Hepatocyte (in vitro differentiated cells): ENCODE measurements at regions not wholly inside any gene's neighbourhood (a gene's known extent, or its start where the extent isn't known, plus 50 kb on each side); places are given as distances from the start of the nearest gene placed in this dataset.

ENCODE experiments used
- DNase-seq: peaks from one replicate; pipeline ENCODE4 v3.0.0-alpha.2; 2016; ENCODE audit warnings: low spot score
- H2AFZ ChIP-seq: fragments of 200-600 bp; sonication (generic); 2 replicates; pipeline ENCODE4 v1.6.0; 2016; ENCODE audit warnings: antibody characterized with exemption, mild to moderate bottlenecking
- H3K27ac ChIP-seq: fragments of 200-600 bp; sonication (generic); 2 replicates; pipeline ENCODE4 v1.5.1; 2016; ENCODE audit warnings: mild to moderate bottlenecking
- H3K27me3 ChIP-seq: fragments of 200-600 bp; sonication (generic); 2 replicates; pipeline ENCODE4 v1.6.1; 2016
- H3K36me3 ChIP-seq: fragments of 200-600 bp; sonication (generic); replicated peaks from 2 replicates; pipeline ENCODE4 v1.5.1; 2016; ENCODE audit warnings: low read depth; ENCODE audit not compliant: insufficient read depth
- H3K4me1 ChIP-seq: fragments of 200-600 bp; sonication (generic); 2 replicates; pipeline ENCODE4 v1.5.1; 2016; ENCODE audit warnings: mild to moderate bottlenecking, moderate library complexity; ENCODE audit not compliant: insufficient read depth
- H3K4me2 ChIP-seq: fragments of 200-600 bp; sonication (generic); 2 replicates; pipeline ENCODE4 v1.6.0; 2016
- H3K4me3 ChIP-seq: fragments of 200-600 bp; sonication (generic); 2 replicates; pipeline ENCODE4 v1.5.1; 2016; ENCODE audit warnings: mild to moderate bottlenecking
- H3K79me2 ChIP-seq: fragments of 200-600 bp; sonication (generic); 2 replicates; pipeline ENCODE4 v1.6.0; 2017; ENCODE audit warnings: mild to moderate bottlenecking
- H3K9me2 ChIP-seq: fragments of 200-600 bp; sonication (generic); replicated peaks from 2 replicates; pipeline ENCODE4 v1.6.0; 2017; ENCODE audit warnings: mild to moderate bottlenecking; ENCODE audit not compliant: insufficient read depth
- H3K9me3 ChIP-seq: fragments of 200-600 bp; sonication (generic); 2 replicates; pipeline ENCODE4 v1.5.1; 2016; ENCODE audit warnings: low read depth, mild to moderate bottlenecking
- H4K20me1 ChIP-seq: fragments of 200-600 bp; sonication (generic); 2 replicates; pipeline ENCODE4 v1.6.0; 2016; ENCODE audit warnings: mild to moderate bottlenecking; ENCODE audit not compliant: insufficient read depth, poor library complexity, severe bottlenecking
- CTCF ChIP-seq: fragments of 200-600 bp; sonication (generic); IDR thresholded peaks from 2 replicates; pipeline ENCODE4 v1.5.1; 2016; ENCODE audit warnings: antibody characterized with exemption, mild to moderate bottlenecking; ENCODE audit not compliant: poor library complexity
- EZH2 ChIP-seq: fragments of 200-600 bp; sonication (generic); IDR thresholded peaks from 2 replicates; pipeline ENCODE4 v1.6.1; 2016; ENCODE audit warnings: antibody characterized with exemption, mild to moderate bottlenecking, borderline replicate concordance
- EZH2phosphoT487 ChIP-seq: fragments of 200-600 bp; sonication (generic); IDR thresholded peaks from one replicate; pipeline ENCODE4 v1.6.1; 2018; ENCODE audit warnings: antibody characterized with exemption, mild to moderate bottlenecking, low read depth, moderate library complexity; ENCODE audit not compliant: unreplicated experiment, severe bottlenecking
- WGBS: methylation state at CpG from one replicate; pipeline ENCODE4 v1.1.6; 2016; ENCODE audit warnings: low lambda C conversion rate; ENCODE audit errors: missing lambda C conversion rate; 5-methylcytosine and 5-hydroxymethylcytosine counted together

- no peak for DNase-seq
- no peak overlapping the region for H2AFZ ChIP-seq
- WGBS = 74% methylated on average over 3 of the region's 3 CpGs
These were observed 76.0 kb upstream of the CAV2 start for GRCh38 chr7:116423499-116423898.

GRCh38 chr7:116425647-116426209 is 73.8 kb upstream of the CAV2 start:
- Histone ChIP-seq H3K27ac (peak overlapping the region; percentile 1), H3K27me3 (no peaks in the 10 kb centered on the region), H2AFZ (no peak overlapping the region), H3K79me2 (no peaks in the 10 kb centered on the region), H3K36me3 (no peaks in the 10 kb centered on the region), H3K4me1 (no peaks in the 10 kb centered on the region), H3K9me2 (no peaks in the 10 kb centered on the region), H4K20me1 (no peaks in the 10 kb centered on the region), H3K4me3 (no peak overlapping the region), H3K4me2 (no peak overlapping the region), H3K9me3 (no peaks in the 10 kb centered on the region)
- TF ChIP-seq EZH2 = no peak
- TF ChIP-seq EZH2phosphoT487 = no peak
- TF ChIP-seq CTCF = no peak
- DNase-seq = no peak
- 73% methylated on average over 3 of the region's 3 CpGs for WGBS

More at GRCh38 chr7:116423499-116423898, 76.0 kb upstream of the CAV2 start:
- Histone ChIP-seq H3K36me3 (no peaks in the 10 kb centered on the region), H3K79me2 (no peaks in the 10 kb centered on the region), H3K4me3 (no peak overlapping the region), H3K27me3 (no peaks in the 10 kb centered on the region), H3K27ac (no peak overlapping the region), H4K20me1 (no peaks in the 10 kb centered on the region), H3K9me3 (no peaks in the 10 kb centered on the region), H3K9me2 (no peaks in the 10 kb centered on the region), H3K4me2 (no peak overlapping the region), H3K4me1 (no peaks in the 10 kb centered on the region)
- TF ChIP-seq EZH2 (no peak), EZH2phosphoT487 (no peak), CTCF (no peak)

GRCh38 chr7:116426428-116427156 is 72.9 kb upstream of the CAV2 start:
- peak; percentile 79 for DNase-seq
- H3K9me2 ChIP-seq = no peaks in the 10 kb centered on the region
- H2AFZ ChIP-seq = no peak overlapping the region
- H3K79me2 ChIP-seq = no peaks in the 10 kb centered on the region
- H3K36me3 ChIP-seq = no peaks in the 10 kb centered on the region
- H3K4me2 ChIP-seq = no peak overlapping the region
- H3K4me1 ChIP-seq = no peaks in the 10 kb centered on the region
- H3K9me3 ChIP-seq = no peaks in the 10 kb centered on the region
- H4K20me1 ChIP-seq = no peaks in the 10 kb centered on the region
- no peak overlapping the region for H3K4me3 ChIP-seq
- TF ChIP-seq EZH2 (no peak), CTCF (no peak), EZH2phosphoT487 (no peak)
- H3K27me3 ChIP-seq = no peaks in the 10 kb centered on the region
- WGBS = 67% methylated on average over 4 of the region's 4 CpGs
- peak overlapping the region; percentile 15 for H3K27ac ChIP-seq
